CD4-positive, alpha-beta T cell treated with Interleukin-2 at 100 ng/mL for 4 hours (primary cell): ENCODE measurements at regions not wholly inside any gene's neighbourhood (a gene's known extent, or its start where the extent isn't known, plus 50 kb on each side); places are given as distances from the start of the nearest gene placed in this dataset.

Experiments used
- DNase-seq: peaks from one replicate; pipeline ENCODE4 v3.0.0-alpha.2; 2020; ENCODE audit warnings: low spot score

DNA sequence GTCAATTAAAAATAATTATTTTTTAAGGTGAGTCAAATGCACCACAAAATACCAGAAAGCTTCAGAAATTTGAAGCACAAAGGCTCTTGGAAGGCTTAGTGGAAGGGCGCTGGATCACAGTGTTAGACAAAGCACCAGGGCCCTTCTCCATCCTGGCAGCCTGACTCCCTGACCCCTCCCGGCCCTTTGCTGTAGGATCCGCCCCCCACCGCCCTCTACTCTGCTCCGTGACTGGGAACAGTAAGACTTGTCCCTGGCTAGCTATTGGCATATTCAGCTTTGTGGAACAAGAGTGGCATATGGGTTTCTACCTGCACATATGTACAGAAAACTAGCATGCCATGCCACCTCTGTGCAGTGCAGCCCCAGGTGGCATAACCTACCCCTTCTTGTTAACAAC, 222.1 kb downstream of the SYK start:
- DNase-seq: no peak

GRCh38 chr9:91024841-91025240, 223.2 kb downstream of the SYK start:
- DNase-seq: no peak

GRCh38 chr9:91025856-91026255, 224.2 kb downstream of the SYK start:
- DNase-seq: no peak

DNA sequence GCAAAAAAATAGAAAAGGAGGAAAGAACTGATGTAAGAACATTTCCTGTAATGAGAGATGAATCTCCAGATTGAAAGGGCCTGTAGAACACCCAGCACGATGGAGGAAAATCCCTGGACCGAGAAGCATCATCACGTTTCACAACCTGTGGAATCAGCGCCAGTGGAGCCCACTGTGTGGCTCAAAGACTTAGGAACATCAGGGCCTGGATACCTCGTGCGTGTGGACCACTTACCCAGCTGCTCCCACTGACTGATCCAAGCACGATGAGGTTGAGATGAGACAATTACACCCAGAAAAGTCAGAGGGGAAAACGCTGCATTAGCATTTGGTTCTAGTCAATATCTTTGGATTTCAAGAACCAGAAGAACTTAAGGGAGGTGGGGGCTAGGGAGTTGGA, 224.6 kb downstream of the SYK start:
- DNase-seq: no peak

- no peak for DNase-seq
Observed at GRCh38 chr9:91027005-91027404, 225.4 kb downstream of the SYK start.

DNA sequence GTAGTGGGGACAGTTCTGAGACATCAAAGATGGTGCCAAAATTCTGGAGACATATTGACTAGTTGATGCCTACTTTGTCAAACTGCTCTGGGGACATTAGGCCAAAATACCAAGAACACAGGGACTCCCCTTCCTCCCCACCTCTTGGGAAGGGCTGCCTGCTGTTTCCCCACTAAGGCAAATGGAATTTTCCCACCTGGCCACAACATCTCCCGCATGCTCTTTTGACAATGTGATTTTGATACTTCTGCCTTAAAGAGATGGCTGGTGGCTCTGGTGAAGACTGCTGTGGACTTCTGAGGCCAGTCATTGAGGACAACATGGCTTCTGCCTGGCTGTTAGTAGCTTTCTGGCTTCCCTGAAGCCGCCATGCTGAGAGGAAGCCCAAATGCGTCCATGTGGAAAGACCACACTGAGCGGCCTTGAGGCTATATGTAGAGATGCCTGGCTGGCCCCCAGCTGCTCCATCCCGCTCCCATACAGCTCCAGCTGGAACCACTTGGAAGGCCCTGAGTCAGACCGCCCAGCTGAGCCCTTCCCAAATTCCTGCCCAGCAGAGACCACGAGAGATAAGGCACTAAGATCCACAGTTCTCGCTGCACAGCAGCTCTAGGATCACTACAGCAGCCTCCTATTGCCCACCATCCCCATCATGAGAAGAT, 226.7 kb downstream of the SYK start:
- no peak for DNase-seq

- DNase-seq: no peak
Observed at GRCh38 chr9:91029650-91030361, 228.2 kb downstream of the SYK start.

DNA sequence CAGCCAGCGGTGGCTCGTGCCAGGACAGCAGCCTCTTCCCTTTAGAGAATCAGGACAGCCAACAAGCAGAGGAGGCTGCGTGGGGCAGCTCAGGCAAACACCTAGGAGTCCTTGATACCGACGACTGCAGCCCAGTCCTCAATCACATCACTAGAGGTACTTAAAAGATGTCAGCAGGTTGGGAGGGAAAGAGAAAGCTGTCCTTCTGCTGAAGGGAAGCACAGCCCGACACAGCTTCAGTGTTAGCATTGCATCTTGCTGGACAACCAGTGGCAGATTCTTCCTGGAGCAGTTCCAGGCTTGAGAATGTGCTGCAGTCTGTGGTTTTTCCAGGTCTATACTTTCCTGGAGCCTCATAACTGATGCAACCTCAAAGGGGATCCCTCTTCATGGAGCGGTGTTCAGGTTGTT, 230.5 kb downstream of the SYK start:
- no peak for DNase-seq

DNA sequence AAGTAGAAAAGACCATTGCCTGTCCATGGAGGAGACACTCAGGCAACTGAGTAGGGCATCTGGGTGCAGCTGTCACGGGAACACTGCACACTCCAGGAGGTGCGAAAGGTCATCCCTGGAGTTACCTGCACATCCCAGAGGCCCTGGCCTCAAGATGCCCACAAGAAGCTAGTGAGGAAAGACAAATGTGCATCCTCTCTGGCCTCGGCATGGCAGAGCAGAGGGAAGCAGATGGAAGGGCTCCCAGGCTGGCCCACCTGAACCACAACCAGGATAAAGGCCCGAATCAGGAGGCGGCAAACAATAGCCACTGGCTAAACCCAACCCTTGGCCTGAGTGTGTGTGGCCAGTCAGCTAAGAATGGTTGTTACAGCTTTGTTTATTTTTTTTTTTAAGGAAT, 231.7 kb downstream of the SYK start:
- no peak for DNase-seq

- DNase-seq: peak; percentile 68
Observed at GRCh38 chr9:91033797-91034196, 232.2 kb downstream of the SYK start.

DNA sequence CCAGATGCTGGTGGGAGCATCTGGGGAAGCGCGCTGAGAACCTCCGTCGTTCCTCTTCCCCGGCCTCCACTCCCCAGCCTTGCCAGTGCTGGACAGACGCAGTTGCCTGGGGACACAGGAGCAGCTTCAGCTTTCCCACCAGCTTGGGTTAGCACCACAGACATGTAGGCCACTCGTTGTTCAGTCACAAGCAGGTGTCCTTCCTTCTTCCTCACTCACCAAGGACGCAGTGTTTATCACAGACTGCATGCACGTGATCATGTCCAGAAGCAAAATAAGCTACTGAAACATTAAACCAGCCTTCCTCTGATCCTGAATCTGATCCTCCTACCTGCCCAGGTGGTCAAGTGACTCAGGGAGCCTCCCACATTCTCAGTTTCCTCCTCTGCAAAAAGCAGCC, 232.9 kb downstream of the SYK start:
- DNase-seq: no peak

DNA sequence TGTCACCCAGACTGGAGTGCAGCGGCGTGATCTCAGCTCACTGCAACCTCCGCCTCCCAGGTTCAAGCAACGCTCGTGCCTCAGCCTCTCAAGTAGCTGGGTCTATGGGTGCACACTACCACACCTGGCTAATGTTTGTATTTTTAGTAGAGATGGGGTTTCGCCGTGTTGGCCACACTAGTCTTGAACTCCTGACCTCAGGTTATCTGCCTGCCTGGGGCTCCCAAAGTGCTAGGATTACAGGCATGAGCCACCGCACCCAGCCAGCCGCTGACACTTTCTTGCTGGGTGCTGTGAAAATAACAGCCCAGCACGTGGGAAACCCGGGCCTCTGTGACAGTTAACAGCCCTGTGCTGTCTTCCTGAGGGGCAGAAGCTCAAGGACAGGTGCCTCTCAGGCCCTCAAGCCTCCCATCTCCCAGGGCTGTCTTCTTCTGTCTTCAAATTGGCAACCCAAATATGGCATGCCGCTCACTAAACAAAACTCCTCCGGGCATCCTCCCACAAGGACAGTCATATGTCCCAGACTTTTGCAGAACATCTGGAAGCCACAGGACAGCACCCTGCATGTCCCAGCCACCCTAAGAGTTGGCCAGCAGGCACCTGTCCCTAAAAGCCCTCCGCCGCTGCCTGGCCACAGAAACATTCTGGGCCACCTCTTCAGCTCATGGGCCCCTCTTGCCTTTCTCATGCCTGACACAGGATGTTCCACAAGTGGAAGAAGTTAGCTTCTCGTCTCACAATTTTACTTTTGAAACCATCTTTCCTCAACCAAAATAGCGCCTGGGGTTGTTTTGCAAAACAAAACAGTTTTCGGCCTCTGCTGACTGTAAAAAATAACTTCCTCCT, 233.6 kb downstream of the SYK start:
- DNase-seq: no peak

DNA sequence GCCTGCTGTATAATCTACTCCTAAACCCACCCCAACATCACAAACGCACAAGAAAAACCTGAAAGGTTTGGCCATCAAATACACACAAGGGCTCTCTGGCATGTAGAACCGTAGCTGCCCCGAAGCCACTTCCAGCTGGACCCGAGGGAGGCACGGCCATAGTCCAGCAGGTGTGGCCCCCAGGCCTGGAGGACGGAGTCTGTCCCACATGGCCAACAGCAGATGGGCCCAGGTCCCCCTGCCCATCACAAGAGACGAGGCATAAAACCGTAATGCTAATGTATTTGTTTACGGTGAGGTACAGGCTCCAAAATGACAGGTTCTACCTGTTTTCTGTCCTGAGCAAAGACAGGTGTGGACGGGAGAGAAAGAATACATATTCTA, 234.2 kb downstream of the SYK start:
- DNase-seq: no peak

- no peak for DNase-seq
Observed at GRCh38 chr9:91036356-91036755, 234.7 kb downstream of the SYK start.

DNA sequence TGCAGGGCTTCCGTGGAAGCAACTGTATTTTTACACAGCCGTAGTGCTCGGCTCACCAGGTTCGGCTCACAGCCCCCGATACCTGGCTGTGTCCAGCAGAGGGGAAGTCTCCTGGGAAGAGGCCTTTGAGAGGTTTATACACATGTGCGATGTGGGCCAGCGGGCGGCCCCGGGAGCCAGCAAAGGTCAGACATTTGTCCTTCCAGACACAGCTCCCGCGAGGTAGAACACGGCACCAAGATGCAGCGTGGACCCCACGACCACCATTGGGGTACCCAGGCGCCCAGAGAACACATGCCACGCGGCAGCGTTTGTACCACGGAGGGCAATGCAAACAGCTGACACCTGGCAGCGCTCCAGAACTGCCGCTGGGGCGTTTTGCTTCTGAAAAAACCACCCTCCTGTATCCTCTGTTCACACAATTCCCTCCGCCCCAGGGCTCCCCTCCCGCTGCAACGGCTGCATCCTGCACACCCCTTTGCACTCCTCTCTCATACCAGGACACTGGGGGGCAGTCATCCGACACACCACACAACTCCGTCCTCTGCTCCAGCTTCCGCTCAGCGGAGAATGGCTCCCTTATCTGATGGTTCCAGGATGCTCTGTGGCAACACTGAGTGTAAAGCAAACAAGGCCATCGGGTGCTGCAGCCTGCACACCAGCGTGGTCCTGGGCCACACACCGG, 235.3 kb downstream of the SYK start:
- peak; percentile 49 for DNase-seq

DNA sequence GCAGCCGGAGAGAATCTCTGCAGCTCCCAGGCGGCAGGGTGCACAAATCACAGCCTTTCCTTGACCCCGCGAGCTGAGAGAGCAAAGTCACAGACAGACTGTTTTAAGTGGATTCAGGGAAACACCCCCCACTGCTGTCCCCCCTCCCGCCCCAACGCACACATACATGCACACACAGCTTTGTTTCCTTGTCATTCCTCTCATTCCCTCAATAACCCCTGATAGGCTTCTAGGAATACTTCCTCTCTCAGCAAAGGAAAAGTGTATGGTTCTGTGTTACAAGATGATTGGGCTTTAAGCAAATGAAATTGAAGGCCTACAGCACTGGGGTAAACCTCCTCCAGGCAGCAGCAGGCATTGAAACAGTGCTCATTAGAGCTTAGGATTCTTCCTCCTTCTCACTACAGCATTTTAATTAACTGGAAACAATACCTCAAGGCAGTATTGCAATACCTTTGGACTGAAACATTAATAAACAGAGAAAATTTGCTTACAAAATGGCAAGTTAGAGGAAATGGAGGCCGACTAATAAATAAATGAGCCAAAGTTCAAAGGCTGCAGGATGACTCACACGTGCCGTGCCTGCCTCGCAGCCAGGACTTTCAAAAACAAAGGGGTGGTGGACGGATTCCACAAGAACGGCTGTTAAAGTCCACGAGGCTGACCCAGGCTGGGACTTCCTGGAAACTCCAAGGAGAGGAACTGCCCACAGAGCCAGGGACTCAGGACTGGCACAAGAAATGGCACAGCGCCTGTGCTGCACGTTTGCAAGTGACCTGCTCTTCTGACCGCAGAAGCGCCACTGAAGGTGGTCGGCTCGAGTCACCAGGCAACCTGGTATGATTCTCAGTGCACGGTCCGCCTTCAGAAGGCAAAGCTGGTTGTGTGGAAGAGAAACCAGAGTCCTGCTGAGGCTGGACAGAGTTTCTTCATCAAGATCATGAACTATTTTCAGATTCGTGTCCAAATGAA, 236.2 kb downstream of the SYK start:
- no peak for DNase-seq

- no peak for DNase-seq
Observed at GRCh38 chr9:91038483-91039124, 237.0 kb downstream of the SYK start.

GRCh38 chr9:91039125-91039834, 237.7 kb downstream of the SYK start:
- no peak for DNase-seq

GRCh38 chr9:91039835-91040140, 238.2 kb downstream of the SYK start:
- no peak for DNase-seq
